GM12892 (cell line): ENCODE measurements at regions not wholly inside any gene's neighbourhood (a gene's known extent, or its start where the extent isn't known, plus 50 kb on each side); places are given as distances from the start of the nearest gene placed in this dataset.
"Not testable (repeated sequence)": the region's sequence is repeated elsewhere in the genome, so short reads cannot be mapped to it uniquely, and the experiment has no call there.

ENCODE experiments used
- DNase-seq: peaks from one replicate; pipeline ENCODE4 v3.0.0; 2011; ENCODE audit not compliant: insufficient read length
- FAIRE-seq: peaks from 2 replicates; lab custom pipeline; 2011; peaks lifted over from hg19 to GRCh38; lab: Jason Lieb, UNC

GRCh38 chr2:111577154-111577885 lies 306.7 kb downstream of the ANAPC1 start:
- not testable (repeated sequence) for DNase-seq, FAIRE-seq

- FAIRE-seq, DNase-seq: not testable (repeated sequence)
These were observed 304.4 kb downstream of the ANAPC1 start for GRCh38 chr2:111579500-111580134.

GRCh38 chr2:111580616-111581015 lies 303.4 kb downstream of the ANAPC1 start:
- FAIRE-seq, DNase-seq: not testable (repeated sequence)

- not testable (repeated sequence) for DNase-seq, FAIRE-seq
These were observed 301.9 kb downstream of the ANAPC1 start for GRCh38 chr2:111582090-111582489.

GRCh38 chr2:111583480-111583879 lies 300.5 kb downstream of the ANAPC1 start:
- not testable (repeated sequence) for DNase-seq, FAIRE-seq

- DNase-seq, FAIRE-seq: not testable (repeated sequence)
These were observed 299.5 kb downstream of the ANAPC1 start for GRCh38 chr2:111584540-111584939.

- FAIRE-seq, DNase-seq: not testable (repeated sequence)
These were observed 299.0 kb downstream of the ANAPC1 start for GRCh38 chr2:111584950-111585349.

- FAIRE-seq, DNase-seq: not testable (repeated sequence)
These were observed 298.0 kb downstream of the ANAPC1 start for GRCh38 chr2:111586014-111586413.

GRCh38 chr2:111595072-111595471 lies 288.9 kb downstream of the ANAPC1 start:
- FAIRE-seq, DNase-seq: not testable (repeated sequence)

- DNase-seq, FAIRE-seq: not testable (repeated sequence)
These were observed 286.9 kb downstream of the ANAPC1 start for GRCh38 chr2:111596808-111597705.

- not testable (repeated sequence) for FAIRE-seq
These were observed 285.0 kb downstream of the ANAPC1 start for GRCh38 chr2:111598944-111599343.

GRCh38 chr2:111602259-111602658 lies 281.7 kb downstream of the ANAPC1 start:
- DNase-seq, FAIRE-seq: not testable (repeated sequence)

More at GRCh38 chr2:111598944-111599343, 285.0 kb downstream of the ANAPC1 start:
- not testable (repeated sequence) for DNase-seq

- not testable (repeated sequence) for FAIRE-seq
These were observed 278.2 kb downstream of the ANAPC1 start for GRCh38 chr2:111605798-111606197.

GRCh38 chr2:111606632-111607031 lies 277.4 kb downstream of the ANAPC1 start:
- DNase-seq, FAIRE-seq: not testable (repeated sequence)

More at GRCh38 chr2:111605798-111606197, 278.2 kb downstream of the ANAPC1 start:
- not testable (repeated sequence) for DNase-seq

GRCh38 chr2:111609146-111609844 lies 274.7 kb downstream of the ANAPC1 start:
- FAIRE-seq, DNase-seq: not testable (repeated sequence)

- FAIRE-seq, DNase-seq: not testable (repeated sequence)
These were observed 274.0 kb downstream of the ANAPC1 start for GRCh38 chr2:111610035-111610434.
